GM12873 (cell line): ENCODE measurements at regions not wholly inside any gene's neighbourhood (a gene's known extent, or its start where the extent isn't known, plus 50 kb on each side); places are given as distances from the start of the nearest gene placed in this dataset.

Source experiments
- TF ChIP-seq, protein P1 (sequence below): IDR thresholded peaks from 2 replicates; pipeline ENCODE4 v1.5.1; 2012; ENCODE audit warnings: low read depth, mild to moderate bottlenecking, moderate library complexity, low read length, control low read depth; ENCODE audit not compliant: insufficient read depth; ENCODE audit errors: missing control alignments

DNA sequence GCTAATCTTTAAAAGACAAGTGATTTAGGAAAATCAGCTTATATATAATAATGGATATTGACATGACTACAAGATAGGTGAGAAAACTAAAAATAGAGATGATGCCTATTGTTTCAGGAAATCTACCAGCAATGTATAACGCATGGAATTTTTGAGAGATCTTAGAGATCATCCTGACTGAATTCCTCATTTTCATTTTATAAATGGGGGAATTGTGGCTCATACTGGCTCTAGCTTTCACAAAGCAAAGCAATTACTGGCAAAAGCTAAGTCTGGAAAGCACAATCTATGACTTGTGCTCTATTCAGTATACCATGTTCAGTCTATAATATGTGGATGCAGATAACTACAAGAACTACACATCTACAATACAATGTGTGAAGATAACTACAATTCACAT, 51.9 kb upstream of the FANCL start:
- TF ChIP-seq, protein P1, sequence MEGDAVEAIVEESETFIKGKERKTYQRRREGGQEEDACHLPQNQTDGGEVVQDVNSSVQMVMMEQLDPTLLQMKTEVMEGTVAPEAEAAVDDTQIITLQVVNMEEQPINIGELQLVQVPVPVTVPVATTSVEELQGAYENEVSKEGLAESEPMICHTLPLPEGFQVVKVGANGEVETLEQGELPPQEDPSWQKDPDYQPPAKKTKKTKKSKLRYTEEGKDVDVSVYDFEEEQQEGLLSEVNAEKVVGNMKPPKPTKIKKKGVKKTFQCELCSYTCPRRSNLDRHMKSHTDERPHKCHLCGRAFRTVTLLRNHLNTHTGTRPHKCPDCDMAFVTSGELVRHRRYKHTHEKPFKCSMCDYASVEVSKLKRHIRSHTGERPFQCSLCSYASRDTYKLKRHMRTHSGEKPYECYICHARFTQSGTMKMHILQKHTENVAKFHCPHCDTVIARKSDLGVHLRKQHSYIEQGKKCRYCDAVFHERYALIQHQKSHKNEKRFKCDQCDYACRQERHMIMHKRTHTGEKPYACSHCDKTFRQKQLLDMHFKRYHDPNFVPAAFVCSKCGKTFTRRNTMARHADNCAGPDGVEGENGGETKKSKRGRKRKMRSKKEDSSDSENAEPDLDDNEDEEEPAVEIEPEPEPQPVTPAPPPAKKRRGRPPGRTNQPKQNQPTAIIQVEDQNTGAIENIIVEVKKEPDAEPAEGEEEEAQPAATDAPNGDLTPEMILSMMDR, result no peak

- TF ChIP-seq, protein P1, result no peak
Measured at GRCh38 chr2:58291726-58292438, 50.8 kb upstream of the FANCL start.
